ENCODE measurements at regions not wholly inside any gene's neighbourhood (a gene's known extent, or its start where the extent isn't known, plus 50 kb on each side); places are given as distances from the start of the nearest gene placed in this dataset.
"Not testable (repeated sequence)": the region's sequence is repeated elsewhere in the genome, so short reads cannot be mapped to it uniquely, and the experiment has no call there.

DNA sequence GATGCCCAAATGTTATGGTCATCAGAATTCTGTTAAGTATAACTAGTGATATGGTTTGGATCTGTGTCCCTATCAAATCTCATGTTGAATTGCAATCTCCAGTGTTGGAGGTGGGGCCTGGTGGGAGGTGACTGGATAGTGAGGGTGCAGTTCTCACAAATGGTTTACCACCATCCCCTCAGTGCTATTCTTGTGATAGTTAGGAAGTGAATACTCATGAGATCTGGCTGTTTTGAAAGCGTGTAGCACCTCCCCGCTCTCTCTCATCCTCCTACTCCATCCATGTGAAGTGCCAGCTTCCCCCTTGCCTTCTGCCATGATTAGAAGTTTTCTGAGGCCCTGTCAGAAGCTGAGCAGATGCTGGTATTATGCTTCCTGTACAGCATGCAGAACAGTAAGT is 359.5 kb downstream of the TMEM167A start (continued):
- TF ChIP-seq, protein P1, sequence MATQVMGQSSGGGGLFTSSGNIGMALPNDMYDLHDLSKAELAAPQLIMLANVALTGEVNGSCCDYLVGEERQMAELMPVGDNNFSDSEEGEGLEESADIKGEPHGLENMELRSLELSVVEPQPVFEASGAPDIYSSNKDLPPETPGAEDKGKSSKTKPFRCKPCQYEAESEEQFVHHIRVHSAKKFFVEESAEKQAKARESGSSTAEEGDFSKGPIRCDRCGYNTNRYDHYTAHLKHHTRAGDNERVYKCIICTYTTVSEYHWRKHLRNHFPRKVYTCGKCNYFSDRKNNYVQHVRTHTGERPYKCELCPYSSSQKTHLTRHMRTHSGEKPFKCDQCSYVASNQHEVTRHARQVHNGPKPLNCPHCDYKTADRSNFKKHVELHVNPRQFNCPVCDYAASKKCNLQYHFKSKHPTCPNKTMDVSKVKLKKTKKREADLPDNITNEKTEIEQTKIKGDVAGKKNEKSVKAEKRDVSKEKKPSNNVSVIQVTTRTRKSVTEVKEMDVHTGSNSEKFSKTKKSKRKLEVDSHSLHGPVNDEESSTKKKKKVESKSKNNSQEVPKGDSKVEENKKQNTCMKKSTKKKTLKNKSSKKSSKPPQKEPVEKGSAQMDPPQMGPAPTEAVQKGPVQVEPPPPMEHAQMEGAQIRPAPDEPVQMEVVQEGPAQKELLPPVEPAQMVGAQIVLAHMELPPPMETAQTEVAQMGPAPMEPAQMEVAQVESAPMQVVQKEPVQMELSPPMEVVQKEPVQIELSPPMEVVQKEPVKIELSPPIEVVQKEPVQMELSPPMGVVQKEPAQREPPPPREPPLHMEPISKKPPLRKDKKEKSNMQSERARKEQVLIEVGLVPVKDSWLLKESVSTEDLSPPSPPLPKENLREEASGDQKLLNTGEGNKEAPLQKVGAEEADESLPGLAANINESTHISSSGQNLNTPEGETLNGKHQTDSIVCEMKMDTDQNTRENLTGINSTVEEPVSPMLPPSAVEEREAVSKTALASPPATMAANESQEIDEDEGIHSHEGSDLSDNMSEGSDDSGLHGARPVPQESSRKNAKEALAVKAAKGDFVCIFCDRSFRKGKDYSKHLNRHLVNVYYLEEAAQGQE (IDR thresholded peaks at IDR 0.05; ENCODE audit: low read depth, low read length), result no peak
- TF ChIP-seq SRF (IDR thresholded peaks at IDR 0.05; ENCODE audit: low read depth in 2 of 2, low read length in 2 of 2), result no peak
- no peak for TF ChIP-seq MTA3 (IDR thresholded peaks at IDR 0.05; ENCODE audit: borderline replicate concordance, low read length)
- no peak for TF ChIP-seq BCL11A (IDR thresholded peaks at IDR 0.05; ENCODE audit: low read depth, low read length)
- no peak for TF ChIP-seq NR2C2 (IDR thresholded peaks at IDR 0.05; ENCODE audit: borderline replicate concordance, control insufficient read depth, insufficient read length, low read depth)

DNA sequence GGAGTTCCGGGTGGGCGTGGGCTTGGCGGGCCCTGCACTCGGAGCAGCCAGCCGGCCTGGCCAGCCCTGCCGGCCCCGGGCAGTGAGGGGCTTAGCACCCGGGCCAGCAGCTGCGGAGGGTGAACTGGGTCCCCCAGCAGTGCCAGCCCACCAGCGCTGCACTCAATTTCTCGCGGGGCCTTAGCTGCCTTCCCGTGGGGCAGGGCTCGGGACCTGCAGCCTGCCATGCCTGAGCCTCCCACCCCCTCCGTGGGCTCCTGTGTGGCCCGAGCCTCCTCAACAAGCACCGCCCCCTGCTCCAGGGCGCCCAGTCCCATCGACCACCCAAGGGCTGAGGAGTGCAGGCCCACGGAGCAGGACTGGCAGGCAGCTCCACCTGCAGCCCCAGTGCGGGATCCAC is 362.5 kb downstream of the TMEM167A start:
- DNase-seq (ENCODE audit: low read depth, low spot score); in situ Hi-C loops (cut with MboI); CTCF ChIA-PET; SMC1A ChIA-PET (ENCODE audit: uncharacterized antibody, unreplicated experiment); H2AFZ ChIP-seq (ENCODE audit: control insufficient read depth, low read depth, low read length); H3K4me1 ChIP-seq (ENCODE audit: control insufficient read depth, insufficient read depth, low read length); ATAC-seq; H3K27ac ChIP-seq (ENCODE audit: control insufficient read depth, insufficient read depth); H3K36me3 ChIP-seq (ENCODE audit: control insufficient read depth in 2 of 2, insufficient read depth in 2 of 2, low read length in 1 of 2); H4K20me1 ChIP-seq (ENCODE audit: control insufficient read depth, insufficient read depth); H3K4me3 ChIP-seq; intact Hi-C loops (cut with micrococcal nuclease; ENCODE audit: unreplicated experiment); H3K9me3 ChIP-seq (replicated peaks; ENCODE audit: control insufficient read depth, insufficient read depth, low read length); POLR2A ChIA-PET; FAIRE-seq; BruUV-seq (replicated peaks); H3K27me3 ChIP-seq (replicated peaks in 1 of 2; ENCODE audit: control insufficient read depth in 2 of 2, insufficient read depth in 2 of 2, low read length in 1 of 2); H3K4me2 ChIP-seq (ENCODE audit: control insufficient read depth, insufficient read depth); H3K9ac ChIP-seq (ENCODE audit: control insufficient read depth, insufficient read depth, low read length); H3K79me2 ChIP-seq (ENCODE audit: control insufficient read depth, insufficient read depth, low read length); RAD21 ChIA-PET (ENCODE audit: unreplicated experiment): not testable (repeated sequence)
- 64% methylated on average over 14 of the region's 21 CpGs for WGBS (ENCODE audit: insufficient coverage, insufficient replicate concordance, low lambda C conversion rate, missing lambda C conversion rate)

All from GM12878 (cell line).